Activated B cell treated with CpG ODN at 0.5 μM for 24 hours (primary cell): ENCODE measurements at regions not wholly inside any gene's neighbourhood (a gene's known extent, or its start where the extent isn't known, plus 50 kb on each side); places are given as distances from the start of the nearest gene placed in this dataset.

Experiments
- ATAC-seq: fragments of 200-7000 bp; cut with Tn5 transposase; one replicate; pipeline ENCODE4 v1.10.0; 2021; ENCODE audit warnings: low read depth, mild to moderate bottlenecking, moderate library complexity
- CTCF ChIA-PET: fragments of 350-600 bp; sonication (Branson Sonifier 250); formaldehyde crosslinking; loops from one replicate; lab custom pipeline; 2021; ENCODE audit warnings: antibody characterized with exemption; lab: Charles Lee
- POLR2A ChIA-PET: fragments of 350-600 bp; sonication (Branson Sonifier 250); formaldehyde crosslinking; loops from one replicate; lab custom pipeline; 2021; ENCODE audit warnings: antibody characterized with exemption; lab: Charles Lee
- DNase-seq: peaks from one replicate; pipeline ENCODE4 v3.0.0; 2022
- H3K27ac Mint-ChIP-seq: one replicate; pipeline ENCODE4 v1.8.0; 2020; ENCODE audit warnings: mixed read lengths
- H3K27me3 Mint-ChIP-seq: one replicate; pipeline ENCODE4 v1.8.0; 2021; ENCODE audit warnings: mixed read lengths
- H3K36me3 Mint-ChIP-seq: one replicate; pipeline ENCODE4 v1.8.0; 2021; ENCODE audit warnings: low read depth, mixed read lengths
- H3K4me1 Mint-ChIP-seq: one replicate; pipeline ENCODE4 v1.8.0; 2021; ENCODE audit warnings: mixed read lengths
- H3K4me3 Mint-ChIP-seq: one replicate; pipeline ENCODE4 v1.8.0; 2020; ENCODE audit warnings: mild to moderate bottlenecking, mixed read lengths
- H3K9me3 Mint-ChIP-seq: one replicate; pipeline ENCODE4 v1.8.0; 2020; ENCODE audit warnings: mixed read lengths
- intact Hi-C: fragments of 100-400 bp; cut with micrococcal nuclease; formaldehyde crosslinking; loops from one replicate; pipeline ENCODE4 v1.15.1; 2024
- TF ChIP-seq, protein P1 (sequence below): fragments of 200-600 bp; IDR thresholded peaks from one replicate; pipeline ENCODE4 v1.8.0; 2022; ENCODE audit warnings: antibody characterized with exemption, mild to moderate bottlenecking

DNA sequence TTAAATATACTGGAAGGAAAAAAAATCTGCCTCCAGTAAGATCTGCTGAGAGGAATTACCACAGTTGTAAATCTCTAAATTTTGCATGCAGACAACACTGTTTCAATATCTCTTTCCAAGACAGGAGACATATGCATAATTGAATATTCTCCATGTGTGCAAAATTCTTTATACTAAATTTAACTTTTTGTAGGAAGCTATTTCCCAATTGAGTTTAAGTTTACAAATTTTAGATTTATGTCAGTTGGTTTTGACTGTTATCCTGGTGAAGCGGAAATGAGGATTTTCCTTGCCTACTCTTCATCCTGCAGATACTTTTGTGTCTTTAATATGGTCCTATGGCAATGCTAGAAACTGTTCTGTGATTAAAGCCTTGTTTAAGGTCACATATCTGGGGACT is 1352.9 kb downstream of the FSTL5 start:
- intact Hi-C loops, result no loop called here
- POLR2A ChIA-PET, result no interaction called here
- no peaks in the 10 kb centered on the region for H3K4me1 Mint-ChIP-seq
- H3K27me3 Mint-ChIP-seq, result no peaks in the 10 kb centered on the region
- DNase-seq (no peak), ATAC-seq (no peak)
- TF ChIP-seq, protein P1, sequence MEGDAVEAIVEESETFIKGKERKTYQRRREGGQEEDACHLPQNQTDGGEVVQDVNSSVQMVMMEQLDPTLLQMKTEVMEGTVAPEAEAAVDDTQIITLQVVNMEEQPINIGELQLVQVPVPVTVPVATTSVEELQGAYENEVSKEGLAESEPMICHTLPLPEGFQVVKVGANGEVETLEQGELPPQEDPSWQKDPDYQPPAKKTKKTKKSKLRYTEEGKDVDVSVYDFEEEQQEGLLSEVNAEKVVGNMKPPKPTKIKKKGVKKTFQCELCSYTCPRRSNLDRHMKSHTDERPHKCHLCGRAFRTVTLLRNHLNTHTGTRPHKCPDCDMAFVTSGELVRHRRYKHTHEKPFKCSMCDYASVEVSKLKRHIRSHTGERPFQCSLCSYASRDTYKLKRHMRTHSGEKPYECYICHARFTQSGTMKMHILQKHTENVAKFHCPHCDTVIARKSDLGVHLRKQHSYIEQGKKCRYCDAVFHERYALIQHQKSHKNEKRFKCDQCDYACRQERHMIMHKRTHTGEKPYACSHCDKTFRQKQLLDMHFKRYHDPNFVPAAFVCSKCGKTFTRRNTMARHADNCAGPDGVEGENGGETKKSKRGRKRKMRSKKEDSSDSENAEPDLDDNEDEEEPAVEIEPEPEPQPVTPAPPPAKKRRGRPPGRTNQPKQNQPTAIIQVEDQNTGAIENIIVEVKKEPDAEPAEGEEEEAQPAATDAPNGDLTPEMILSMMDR, result no peak
- H3K36me3 Mint-ChIP-seq, result no peaks in the 10 kb centered on the region
- H3K9me3 Mint-ChIP-seq, result no peaks in the 10 kb centered on the region
- H3K4me3 Mint-ChIP-seq, result no peak overlapping the region
- CTCF ChIA-PET, result no interaction called here
- no peak overlapping the region for H3K27ac Mint-ChIP-seq

DNA sequence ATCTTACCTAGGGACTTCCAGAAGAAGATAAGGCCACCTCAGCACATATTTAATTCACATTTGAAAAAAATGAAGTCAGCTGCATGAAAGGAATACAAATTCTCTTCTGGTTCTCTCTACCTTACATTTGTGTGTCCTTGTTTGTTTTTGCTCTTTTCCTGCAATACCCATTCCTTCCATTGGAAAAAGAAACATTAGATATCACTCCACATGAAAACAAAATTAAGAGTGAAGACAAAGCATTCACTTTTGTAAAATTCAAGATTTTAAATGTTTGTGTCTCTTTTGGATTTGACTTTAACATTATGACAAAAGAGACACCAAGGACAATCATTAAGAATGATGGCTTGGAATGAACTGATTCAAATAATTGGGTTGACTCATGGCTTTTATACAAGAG is 1351.8 kb downstream of the FSTL5 start:
- Mint-ChIP-seq H3K36me3 (no peaks in the 10 kb centered on the region), H3K4me1 (no peaks in the 10 kb centered on the region), H3K4me3 (no peak overlapping the region), H3K27me3 (no peaks in the 10 kb centered on the region), H3K9me3 (no peaks in the 10 kb centered on the region), H3K27ac (no peak overlapping the region)
- POLR2A ChIA-PET, result no interaction called here
- ATAC-seq, result no peak
- CTCF ChIA-PET, result no interaction called here
- DNase-seq, result no peak
- TF ChIP-seq, protein P1, result no peak
- intact Hi-C loops, result no loop called here

DNA sequence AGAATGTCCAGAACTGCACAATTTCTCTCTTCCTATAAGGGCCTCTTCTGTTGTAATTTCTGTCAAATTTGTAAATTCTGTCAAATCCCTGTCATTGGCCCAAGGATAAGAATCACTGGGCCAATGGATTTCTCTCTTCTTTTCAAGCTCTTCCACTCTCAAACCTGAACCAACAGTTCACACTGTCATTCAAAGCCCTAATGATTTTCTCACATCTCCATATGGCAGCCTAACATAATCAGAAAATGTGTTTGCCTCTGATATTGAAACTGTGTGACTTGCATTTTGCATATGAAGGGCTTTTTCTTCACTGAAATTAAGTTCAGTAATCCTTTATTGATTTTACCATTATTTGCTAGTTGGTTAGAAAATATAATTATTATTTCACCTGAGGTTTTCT is 1349.1 kb downstream of the FSTL5 start:
- CTCF ChIA-PET, result no interaction called here

DNA sequence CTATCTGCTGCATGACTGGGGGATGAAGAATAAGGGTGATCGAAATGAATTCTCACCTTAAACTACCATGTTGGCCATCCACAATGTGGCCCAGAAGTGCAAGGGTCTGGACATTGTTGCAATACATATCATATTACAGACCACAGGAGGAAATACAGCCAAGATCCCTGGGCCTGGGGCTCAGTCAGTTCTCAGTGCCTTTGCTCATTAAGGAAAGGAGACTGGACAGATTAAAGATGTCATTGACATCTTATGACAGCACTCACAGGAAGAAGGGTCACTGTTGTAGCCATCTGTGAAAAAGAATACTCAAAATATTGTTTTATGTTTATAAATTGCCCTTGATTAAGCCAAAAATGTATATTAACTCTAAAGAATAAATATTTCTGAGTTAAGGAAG is 1345.2 kb downstream of the FSTL5 start:
- intact Hi-C loops, result no loop called here
- ATAC-seq, result no peak
- Mint-ChIP-seq H3K4me3 (no peak overlapping the region), H3K4me1 (no peaks in the 10 kb centered on the region), H3K27me3 (no peaks in the 10 kb centered on the region), H3K27ac (no peak overlapping the region), H3K9me3 (no peaks in the 10 kb centered on the region), H3K36me3 (no peaks in the 10 kb centered on the region)
- ChIA-PET POLR2A (no interaction called here), CTCF (no interaction called here)
- TF ChIP-seq, protein P1, result no peak
- DNase-seq, result no peak

More for the DNA sequence above, 1349.1 kb downstream of the FSTL5 start:
- no peaks in the 10 kb centered on the region for H3K36me3 Mint-ChIP-seq
- DNase-seq (no peak), ATAC-seq (no peak)
- H3K9me3 Mint-ChIP-seq, result no peaks in the 10 kb centered on the region
- H3K27me3 Mint-ChIP-seq, result no peaks in the 10 kb centered on the region
- no peak overlapping the region for H3K27ac Mint-ChIP-seq
- intact Hi-C loops, result no loop called here
- TF ChIP-seq, protein P1, result no peak
- no peaks in the 10 kb centered on the region for H3K4me1 Mint-ChIP-seq
- POLR2A ChIA-PET, result no interaction called here
- no peak overlapping the region for H3K4me3 Mint-ChIP-seq

DNA sequence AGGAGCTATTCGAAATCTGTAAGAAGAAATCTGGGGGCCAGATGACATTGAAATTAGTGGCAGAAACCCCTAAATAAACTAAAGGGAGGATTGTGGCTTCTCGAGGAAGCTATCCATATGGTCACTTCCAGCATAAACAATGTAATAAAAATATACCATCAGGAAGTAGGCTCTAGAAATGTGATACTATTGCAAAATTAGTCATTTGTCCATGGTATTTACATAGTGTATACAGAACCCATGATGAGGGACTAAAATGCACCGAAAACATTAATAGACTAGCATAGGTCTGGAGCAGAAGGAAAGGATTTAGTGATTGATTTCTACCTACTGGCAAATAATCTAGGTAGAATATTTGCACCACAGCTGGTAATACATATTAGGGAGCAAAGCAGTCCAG is 1344.0 kb downstream of the FSTL5 start:
- ChIA-PET POLR2A (no interaction called here), CTCF (no interaction called here)
- Mint-ChIP-seq H3K27me3 (no peaks in the 10 kb centered on the region), H3K4me1 (no peaks in the 10 kb centered on the region), H3K9me3 (no peaks in the 10 kb centered on the region), H3K4me3 (no peak overlapping the region), H3K36me3 (no peaks in the 10 kb centered on the region), H3K27ac (no peak overlapping the region)
- intact Hi-C loops, result no loop called here
- DNase-seq (no peak), ATAC-seq (no peak)
- TF ChIP-seq, protein P1, result no peak
